ENCODE measurements at regions not wholly inside any gene's neighbourhood (a gene's known extent, or its start where the extent isn't known, plus 50 kb on each side); places are given as distances from the start of the nearest gene placed in this dataset.

DNA sequence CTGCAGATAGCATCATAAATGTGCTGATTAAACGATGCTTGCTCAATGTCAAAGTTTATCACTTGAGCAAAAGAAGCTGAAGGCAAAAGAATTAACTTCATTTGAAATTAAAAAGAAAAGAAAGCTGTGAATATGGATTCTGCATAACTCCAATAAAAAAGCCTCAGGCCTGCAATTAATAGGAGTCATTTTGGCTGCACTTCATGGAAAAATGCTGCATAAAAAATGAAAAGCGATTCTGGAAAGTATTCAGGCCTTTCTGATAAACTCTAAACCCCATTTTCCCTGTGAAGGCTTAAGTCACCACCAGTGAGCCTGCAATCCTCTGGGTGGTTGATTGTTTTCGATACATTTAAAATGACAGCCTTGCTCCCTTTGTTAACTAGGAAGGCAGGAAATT lies 1793.4 kb downstream of the SUCLG1 start:
- TF ChIP-seq, protein P1, sequence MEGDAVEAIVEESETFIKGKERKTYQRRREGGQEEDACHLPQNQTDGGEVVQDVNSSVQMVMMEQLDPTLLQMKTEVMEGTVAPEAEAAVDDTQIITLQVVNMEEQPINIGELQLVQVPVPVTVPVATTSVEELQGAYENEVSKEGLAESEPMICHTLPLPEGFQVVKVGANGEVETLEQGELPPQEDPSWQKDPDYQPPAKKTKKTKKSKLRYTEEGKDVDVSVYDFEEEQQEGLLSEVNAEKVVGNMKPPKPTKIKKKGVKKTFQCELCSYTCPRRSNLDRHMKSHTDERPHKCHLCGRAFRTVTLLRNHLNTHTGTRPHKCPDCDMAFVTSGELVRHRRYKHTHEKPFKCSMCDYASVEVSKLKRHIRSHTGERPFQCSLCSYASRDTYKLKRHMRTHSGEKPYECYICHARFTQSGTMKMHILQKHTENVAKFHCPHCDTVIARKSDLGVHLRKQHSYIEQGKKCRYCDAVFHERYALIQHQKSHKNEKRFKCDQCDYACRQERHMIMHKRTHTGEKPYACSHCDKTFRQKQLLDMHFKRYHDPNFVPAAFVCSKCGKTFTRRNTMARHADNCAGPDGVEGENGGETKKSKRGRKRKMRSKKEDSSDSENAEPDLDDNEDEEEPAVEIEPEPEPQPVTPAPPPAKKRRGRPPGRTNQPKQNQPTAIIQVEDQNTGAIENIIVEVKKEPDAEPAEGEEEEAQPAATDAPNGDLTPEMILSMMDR (IDR thresholded peaks at IDR 0.05; ENCODE audit: low read depth, low read length, poor library complexity, severe bottlenecking), result no peak
- no peak for TF ChIP-seq EZH2phosphoT487 (IDR thresholded peaks at IDR 0.05; ENCODE audit: borderline replicate concordance, low read length)

All from DOHH2 (cell line).